ENCODE measurements at regions not wholly inside any gene's neighbourhood (a gene's known extent, or its start where the extent isn't known, plus 50 kb on each side); places are given as distances from the start of the nearest gene placed in this dataset.

DNA sequence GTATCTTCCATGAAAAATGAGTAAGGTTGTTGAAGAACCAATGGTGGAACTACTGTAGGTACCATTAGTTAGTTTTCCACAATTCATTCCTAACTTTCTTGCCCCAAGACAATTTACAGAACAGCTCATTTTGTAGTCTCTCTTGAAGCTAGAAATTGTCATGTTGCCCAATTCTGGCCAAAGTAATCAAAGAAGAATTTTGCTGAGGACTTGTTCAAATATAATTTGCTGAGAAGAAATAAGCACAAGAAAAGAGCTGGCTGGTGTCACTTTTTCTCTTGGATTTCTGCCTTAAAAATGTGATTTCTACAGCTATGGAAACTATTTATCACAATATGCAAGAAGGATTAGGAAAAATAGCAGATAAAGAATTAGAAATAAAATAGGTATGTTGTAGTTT is 199.2 kb upstream of the SEMA3A start:
- Histone ChIP-seq H3K27ac (ENCODE audit: insufficient read depth, low read depth, low read length, poor library complexity, severe bottlenecking) (no peak overlapping the region), H3K27me3 (ENCODE audit: control insufficient read depth, insufficient read depth, low read length, poor library complexity, severe bottlenecking) (no peaks in the 10 kb centered on the region), H3K9me3 (ENCODE audit: control insufficient read depth, low read length) (no peaks in the 10 kb centered on the region), H3K4me3 (ENCODE audit: insufficient read depth, low read depth, low read length) (no peak overlapping the region), H3K4me1 (ENCODE audit: control insufficient read depth, insufficient read depth, low read length) (no peaks in the 10 kb centered on the region), H3K36me3 (ENCODE audit: control insufficient read depth, insufficient read depth, low read length) (no peaks in the 10 kb centered on the region)

DNA sequence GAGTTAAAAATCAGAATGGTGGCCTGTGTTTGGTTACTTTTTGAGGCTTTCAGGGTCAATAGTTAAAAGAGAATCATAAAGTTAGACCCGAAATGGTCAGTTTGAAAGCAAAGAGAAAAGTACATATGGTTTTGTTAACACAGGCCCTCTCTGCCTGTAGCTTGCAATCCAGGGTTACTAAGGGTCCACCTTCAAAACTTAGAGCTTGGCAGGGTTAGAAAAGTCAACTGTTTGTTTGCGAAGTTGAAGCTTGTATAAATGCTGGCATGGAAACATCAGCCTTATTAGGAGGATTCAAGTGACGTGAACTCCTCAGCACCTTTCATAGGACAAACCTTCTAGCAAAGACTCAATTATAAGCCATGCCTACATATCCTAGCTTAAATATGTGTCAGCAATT is 196.3 kb upstream of the SEMA3A start:
- WGBS, 2 experiments, result 79 to 91% methylated on average over 3 of the region's 3 CpGs
- H3K4me3 ChIP-seq (ENCODE audit: insufficient read depth, low read depth, low read length), result no peak overlapping the region
- no peaks in the 10 kb centered on the region for H3K36me3 ChIP-seq (ENCODE audit: control insufficient read depth, insufficient read depth, low read length)
- no peaks in the 10 kb centered on the region for H3K9me3 ChIP-seq (ENCODE audit: control insufficient read depth, low read length)
- no peaks in the 10 kb centered on the region for H3K4me1 ChIP-seq (ENCODE audit: control insufficient read depth, insufficient read depth, low read length)
- no peak overlapping the region for H3K27ac ChIP-seq (ENCODE audit: insufficient read depth, low read depth, low read length, poor library complexity, severe bottlenecking)
- no peaks in the 10 kb centered on the region for H3K27me3 ChIP-seq (ENCODE audit: control insufficient read depth, insufficient read depth, low read length, poor library complexity, severe bottlenecking)

DNA sequence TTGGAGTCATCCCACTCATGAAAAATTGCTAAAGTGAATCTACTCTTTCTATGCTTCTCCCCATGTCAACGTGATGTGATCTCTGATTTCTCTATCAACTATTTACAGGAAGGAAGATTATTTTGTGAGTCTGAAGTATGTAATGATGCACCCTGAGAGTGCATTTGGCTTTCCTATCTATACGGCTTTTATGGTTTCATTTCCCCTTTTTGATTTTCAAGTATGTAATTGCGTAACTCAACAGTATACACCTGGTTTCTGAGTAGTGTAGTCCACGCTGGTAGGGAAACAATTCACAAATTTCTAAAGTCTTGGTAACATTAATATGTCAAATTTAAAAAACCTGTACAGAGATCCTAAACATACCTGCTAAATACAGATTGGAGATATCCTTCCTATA is 194.7 kb upstream of the SEMA3A start:
- Histone ChIP-seq H3K9me3 (ENCODE audit: control insufficient read depth, low read length) (no peaks in the 10 kb centered on the region), H3K27ac (ENCODE audit: insufficient read depth, low read depth, low read length, poor library complexity, severe bottlenecking) (no peak overlapping the region), H3K27me3 (ENCODE audit: control insufficient read depth, insufficient read depth, low read length, poor library complexity, severe bottlenecking) (no peaks in the 10 kb centered on the region), H3K36me3 (ENCODE audit: control insufficient read depth, insufficient read depth, low read length) (no peaks in the 10 kb centered on the region), H3K4me1 (ENCODE audit: control insufficient read depth, insufficient read depth, low read length) (no peaks in the 10 kb centered on the region), H3K4me3 (ENCODE audit: insufficient read depth, low read depth, low read length) (no peak overlapping the region)
- 95 to 100% methylated on average over 3 of the region's 4 CpGs for WGBS, 2 experiments

- no peaks in the 10 kb centered on the region for H3K4me1 ChIP-seq (ENCODE audit: control insufficient read depth, insufficient read depth, low read length)
- H3K27ac ChIP-seq (ENCODE audit: insufficient read depth, low read depth, low read length, poor library complexity, severe bottlenecking), result no peak overlapping the region
- H3K36me3 ChIP-seq (ENCODE audit: control insufficient read depth, insufficient read depth, low read length), result no peaks in the 10 kb centered on the region
- 86 to 100% methylated on average over 1 of the region's 1 CpG for WGBS, 2 experiments
- no peaks in the 10 kb centered on the region for H3K27me3 ChIP-seq (ENCODE audit: control insufficient read depth, insufficient read depth, low read length, poor library complexity, severe bottlenecking)
- no peak overlapping the region for H3K4me3 ChIP-seq (ENCODE audit: insufficient read depth, low read depth, low read length)
- no peaks in the 10 kb centered on the region for H3K9me3 ChIP-seq (ENCODE audit: control insufficient read depth, low read length)
Observed at GRCh38 chr7:84387595-84387994, 193.0 kb upstream of the SEMA3A start.

GRCh38 chr7:84384417-84384816 is 189.8 kb upstream of the SEMA3A start:
- H3K4me3 ChIP-seq (ENCODE audit: insufficient read depth, low read depth, low read length), result no peak overlapping the region
- H3K36me3 ChIP-seq (ENCODE audit: control insufficient read depth, insufficient read depth, low read length), result no peaks in the 10 kb centered on the region
- no peak overlapping the region for H3K27ac ChIP-seq (ENCODE audit: insufficient read depth, low read depth, low read length, poor library complexity, severe bottlenecking)
- H3K9me3 ChIP-seq (ENCODE audit: control insufficient read depth, low read length), result no peaks in the 10 kb centered on the region
- 100% methylated on average over 1 of the region's 1 CpG; no CpG with 5 or more reads in 1 of the 2 experiments for WGBS, 2 experiments
- no peaks in the 10 kb centered on the region for H3K4me1 ChIP-seq (ENCODE audit: control insufficient read depth, insufficient read depth, low read length)
- no peaks in the 10 kb centered on the region for H3K27me3 ChIP-seq (ENCODE audit: control insufficient read depth, insufficient read depth, low read length, poor library complexity, severe bottlenecking)

GRCh38 chr7:84379446-84379845 is 184.9 kb upstream of the SEMA3A start:
- Histone ChIP-seq H3K36me3 (ENCODE audit: control insufficient read depth, insufficient read depth, low read length) (no peaks in the 10 kb centered on the region), H3K9me3 (ENCODE audit: control insufficient read depth, low read length) (no peaks in the 10 kb centered on the region), H3K27ac (ENCODE audit: insufficient read depth, low read depth, low read length, poor library complexity, severe bottlenecking) (no peak overlapping the region), H3K4me1 (ENCODE audit: control insufficient read depth, insufficient read depth, low read length) (no peaks in the 10 kb centered on the region), H3K4me3 (ENCODE audit: insufficient read depth, low read depth, low read length) (no peak overlapping the region), H3K27me3 (ENCODE audit: control insufficient read depth, insufficient read depth, low read length, poor library complexity, severe bottlenecking) (no peaks in the 10 kb centered on the region)
- no CpG with 5 or more reads among the region's 1 CpG for WGBS, 2 experiments

GRCh38 chr7:84372712-84373111 is 178.1 kb upstream of the SEMA3A start:
- Histone ChIP-seq H3K27me3 (ENCODE audit: control insufficient read depth, insufficient read depth, low read length, poor library complexity, severe bottlenecking) (no peaks in the 10 kb centered on the region), H3K9me3 (ENCODE audit: control insufficient read depth, low read length) (no peaks in the 10 kb centered on the region), H3K4me3 (ENCODE audit: insufficient read depth, low read depth, low read length) (no peak overlapping the region), H3K36me3 (ENCODE audit: control insufficient read depth, insufficient read depth, low read length) (no peaks in the 10 kb centered on the region), H3K4me1 (ENCODE audit: control insufficient read depth, insufficient read depth, low read length) (no peaks in the 10 kb centered on the region), H3K27ac (ENCODE audit: insufficient read depth, low read depth, low read length, poor library complexity, severe bottlenecking) (no peak overlapping the region)
- WGBS, 2 experiments, result 96% methylated on average over 3 to 4 of the region's 4 CpGs

GRCh38 chr7:84372155-84372621 is 177.6 kb upstream of the SEMA3A start:
- WGBS, 2 experiments, result 93 to 95% methylated on average over 3 of the region's 3 CpGs
- Histone ChIP-seq H3K4me3 (ENCODE audit: insufficient read depth, low read depth, low read length) (no peak overlapping the region), H3K27ac (ENCODE audit: insufficient read depth, low read depth, low read length, poor library complexity, severe bottlenecking) (no peak overlapping the region), H3K9me3 (ENCODE audit: control insufficient read depth, low read length) (no peaks in the 10 kb centered on the region), H3K27me3 (ENCODE audit: control insufficient read depth, insufficient read depth, low read length, poor library complexity, severe bottlenecking) (no peaks in the 10 kb centered on the region), H3K4me1 (ENCODE audit: control insufficient read depth, insufficient read depth, low read length) (no peaks in the 10 kb centered on the region), H3K36me3 (ENCODE audit: control insufficient read depth, insufficient read depth, low read length) (no peaks in the 10 kb centered on the region)

DNA sequence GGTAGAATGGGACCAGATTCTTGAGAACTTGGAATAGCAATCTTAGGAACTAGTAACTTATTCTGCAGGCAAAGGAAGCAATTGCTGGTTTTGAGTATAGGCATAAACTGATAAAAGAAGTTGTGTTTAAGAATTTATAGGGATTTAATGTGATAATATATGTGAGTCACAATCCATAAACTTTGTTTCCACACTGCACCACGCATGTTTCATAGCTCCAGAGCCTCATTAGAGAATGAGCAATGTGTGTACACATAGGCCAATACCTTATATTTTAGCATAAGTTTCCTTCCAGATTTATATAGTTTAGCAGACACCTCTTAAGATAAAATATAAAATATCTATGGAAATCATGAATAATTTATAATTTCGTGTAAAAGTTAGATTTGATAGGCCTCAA is 175.5 kb upstream of the SEMA3A start:
- Histone ChIP-seq H3K4me1 (ENCODE audit: control insufficient read depth, insufficient read depth, low read length) (no peaks in the 10 kb centered on the region), H3K9me3 (ENCODE audit: control insufficient read depth, low read length) (no peaks in the 10 kb centered on the region), H3K27me3 (ENCODE audit: control insufficient read depth, insufficient read depth, low read length, poor library complexity, severe bottlenecking) (no peaks in the 10 kb centered on the region), H3K4me3 (ENCODE audit: insufficient read depth, low read depth, low read length) (no peak overlapping the region), H3K27ac (ENCODE audit: insufficient read depth, low read depth, low read length, poor library complexity, severe bottlenecking) (no peak overlapping the region), H3K36me3 (ENCODE audit: control insufficient read depth, insufficient read depth, low read length) (no peaks in the 10 kb centered on the region)
- 100% methylated on average over 1 of the region's 2 CpGs; no CpG with 5 or more reads in 1 of the 2 experiments for WGBS, 2 experiments

DNA sequence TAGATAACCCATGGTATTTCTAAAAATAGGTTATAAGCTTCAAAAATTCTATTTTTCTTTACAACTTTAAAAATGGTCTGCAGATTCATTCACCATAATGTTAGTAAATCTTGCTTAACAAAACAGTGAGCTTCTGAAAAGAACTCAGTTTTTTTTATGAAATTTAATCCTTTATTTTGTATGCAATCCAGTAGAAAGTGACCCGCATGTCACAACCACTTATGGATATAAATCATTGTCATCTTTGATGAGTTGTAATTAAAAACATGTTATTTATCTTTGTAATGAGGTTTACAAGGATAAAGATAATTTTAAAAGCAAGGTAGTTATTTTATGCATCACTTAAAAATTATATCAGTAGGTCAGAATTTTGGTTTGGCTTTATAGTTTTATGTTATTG is 173.5 kb upstream of the SEMA3A start:
- no peaks in the 10 kb centered on the region for H3K36me3 ChIP-seq (ENCODE audit: control insufficient read depth, insufficient read depth, low read length)
- no peaks in the 10 kb centered on the region for H3K27me3 ChIP-seq (ENCODE audit: control insufficient read depth, insufficient read depth, low read length, poor library complexity, severe bottlenecking)
- H3K9me3 ChIP-seq (ENCODE audit: control insufficient read depth, low read length), result no peaks in the 10 kb centered on the region
- no CpG with 5 or more reads among the region's 1 CpG for WGBS, 2 experiments
- H3K4me1 ChIP-seq (ENCODE audit: control insufficient read depth, insufficient read depth, low read length), result no peaks in the 10 kb centered on the region
- H3K27ac ChIP-seq (ENCODE audit: insufficient read depth, low read depth, low read length, poor library complexity, severe bottlenecking), result no peak overlapping the region
- no peak overlapping the region for H3K4me3 ChIP-seq (ENCODE audit: insufficient read depth, low read depth, low read length)

- 54 to 60% methylated on average over 1 of the region's 1 CpG for WGBS, 2 experiments
Observed at GRCh38 chr7:84364708-84365107, 170.1 kb upstream of the SEMA3A start.

More at GRCh38 chr7:84364708-84365107, 170.1 kb upstream of the SEMA3A start:
- Histone ChIP-seq H3K27ac (ENCODE audit: insufficient read depth, low read depth, low read length, poor library complexity, severe bottlenecking) (no peak overlapping the region), H3K27me3 (ENCODE audit: control insufficient read depth, insufficient read depth, low read length, poor library complexity, severe bottlenecking) (no peaks in the 10 kb centered on the region), H3K36me3 (ENCODE audit: control insufficient read depth, insufficient read depth, low read length) (no peaks in the 10 kb centered on the region), H3K9me3 (ENCODE audit: control insufficient read depth, low read length) (no peaks in the 10 kb centered on the region), H3K4me3 (ENCODE audit: insufficient read depth, low read depth, low read length) (no peak overlapping the region), H3K4me1 (ENCODE audit: control insufficient read depth, insufficient read depth, low read length) (no peaks in the 10 kb centered on the region)
